ENCODE measurements at regions not wholly inside any gene's neighbourhood (a gene's known extent, or its start where the extent isn't known, plus 50 kb on each side); places are given as distances from the start of the nearest gene placed in this dataset.

DNA sequence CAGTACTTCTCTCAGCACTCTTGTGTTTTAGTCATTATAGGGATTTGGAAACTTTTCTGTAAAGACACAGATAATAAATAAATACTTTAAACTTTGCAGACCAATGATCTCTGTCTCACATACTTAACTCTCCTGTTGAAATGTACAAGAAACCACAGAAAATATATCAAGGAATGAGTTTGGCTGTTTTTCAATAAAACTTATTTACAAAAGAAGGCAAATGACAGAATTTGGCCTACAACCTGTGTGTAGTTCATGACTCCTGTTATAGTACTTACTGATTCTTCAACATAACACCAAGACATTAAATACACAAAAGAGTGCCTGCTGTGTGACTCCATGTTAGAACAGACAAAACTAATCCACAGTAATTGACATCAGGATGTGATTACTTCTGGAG, 510.0 kb upstream of the PHF14 start:
- TF ChIP-seq, protein P1, sequence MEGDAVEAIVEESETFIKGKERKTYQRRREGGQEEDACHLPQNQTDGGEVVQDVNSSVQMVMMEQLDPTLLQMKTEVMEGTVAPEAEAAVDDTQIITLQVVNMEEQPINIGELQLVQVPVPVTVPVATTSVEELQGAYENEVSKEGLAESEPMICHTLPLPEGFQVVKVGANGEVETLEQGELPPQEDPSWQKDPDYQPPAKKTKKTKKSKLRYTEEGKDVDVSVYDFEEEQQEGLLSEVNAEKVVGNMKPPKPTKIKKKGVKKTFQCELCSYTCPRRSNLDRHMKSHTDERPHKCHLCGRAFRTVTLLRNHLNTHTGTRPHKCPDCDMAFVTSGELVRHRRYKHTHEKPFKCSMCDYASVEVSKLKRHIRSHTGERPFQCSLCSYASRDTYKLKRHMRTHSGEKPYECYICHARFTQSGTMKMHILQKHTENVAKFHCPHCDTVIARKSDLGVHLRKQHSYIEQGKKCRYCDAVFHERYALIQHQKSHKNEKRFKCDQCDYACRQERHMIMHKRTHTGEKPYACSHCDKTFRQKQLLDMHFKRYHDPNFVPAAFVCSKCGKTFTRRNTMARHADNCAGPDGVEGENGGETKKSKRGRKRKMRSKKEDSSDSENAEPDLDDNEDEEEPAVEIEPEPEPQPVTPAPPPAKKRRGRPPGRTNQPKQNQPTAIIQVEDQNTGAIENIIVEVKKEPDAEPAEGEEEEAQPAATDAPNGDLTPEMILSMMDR (IDR thresholded peaks at IDR 0.05; ENCODE audit: borderline replicate concordance, extremely low read depth, low read length, poor library complexity, severe bottlenecking), result no peak
- TF ChIP-seq EZH2 (IDR thresholded peaks at IDR 0.05; ENCODE audit: borderline replicate concordance, low read depth, low read length, severe bottlenecking), result no peak
